ENCODE measurements at regions not wholly inside any gene's neighbourhood (a gene's known extent, or its start where the extent isn't known, plus 50 kb on each side); places are given as distances from the start of the nearest gene placed in this dataset.
"Not testable (repeated sequence)": the region's sequence is repeated elsewhere in the genome, so short reads cannot be mapped to it uniquely, and the experiment has no call there.

DNA sequence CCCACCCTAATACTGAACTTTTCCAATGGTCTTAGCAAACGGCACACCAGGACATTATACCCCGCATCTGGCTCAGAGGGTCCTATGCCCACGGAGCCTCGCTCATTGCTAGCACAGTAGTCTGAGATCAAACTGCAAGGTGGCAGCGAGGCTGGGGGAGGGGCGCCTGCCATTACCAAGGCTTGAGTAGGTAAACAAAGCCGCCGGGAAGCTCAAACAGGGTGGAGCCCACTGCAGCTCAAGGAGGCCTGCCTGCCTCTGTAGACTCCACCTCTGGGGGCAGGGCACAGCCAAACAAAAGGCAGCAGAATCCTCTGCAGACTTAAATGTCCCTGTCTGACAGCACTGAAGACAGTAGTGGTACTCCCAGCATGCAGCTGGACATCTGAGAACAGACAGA lies 108.1 kb downstream of the ANXA2R start:
- H3K36me3 Mint-ChIP-seq (ENCODE audit: insufficient read depth); DNase-seq; ATAC-seq (replicated peaks); H3K27me3 Mint-ChIP-seq; H3K9me3 Mint-ChIP-seq; H3K27ac Mint-ChIP-seq; H3K4me3 Mint-ChIP-seq; H3K4me1 Mint-ChIP-seq (ENCODE audit: low read depth in 2 of 2): not testable (repeated sequence)

DNA sequence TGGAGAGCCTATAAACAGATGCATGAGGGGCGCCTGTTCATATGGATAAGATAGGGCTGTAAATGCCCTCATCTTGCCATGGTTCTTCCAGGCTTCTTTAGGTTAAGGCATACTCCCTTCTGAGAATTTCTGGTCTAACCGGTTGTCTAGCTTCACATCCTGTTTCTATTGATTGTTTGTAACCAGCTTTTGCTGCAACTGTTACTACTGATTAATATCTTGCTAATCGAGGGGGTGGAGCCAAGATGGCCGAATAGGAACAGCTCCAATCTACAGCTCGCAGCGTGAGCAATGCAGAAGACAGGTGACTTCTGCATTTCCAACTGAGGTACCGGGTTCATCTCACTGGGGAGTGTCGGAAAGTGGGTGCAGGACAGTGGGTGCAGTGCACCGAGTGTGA lies 108.7 kb downstream of the ANXA2R start:
- H3K27ac Mint-ChIP-seq: peak overlapping the region in 1 of 2 donors; percentile 35
- H3K9me3 Mint-ChIP-seq; H3K4me1 Mint-ChIP-seq (ENCODE audit: low read depth in 2 of 2); H3K4me3 Mint-ChIP-seq; H3K36me3 Mint-ChIP-seq (ENCODE audit: insufficient read depth); H3K27me3 Mint-ChIP-seq; DNase-seq; ATAC-seq (replicated peaks): not testable (repeated sequence)

DNA sequence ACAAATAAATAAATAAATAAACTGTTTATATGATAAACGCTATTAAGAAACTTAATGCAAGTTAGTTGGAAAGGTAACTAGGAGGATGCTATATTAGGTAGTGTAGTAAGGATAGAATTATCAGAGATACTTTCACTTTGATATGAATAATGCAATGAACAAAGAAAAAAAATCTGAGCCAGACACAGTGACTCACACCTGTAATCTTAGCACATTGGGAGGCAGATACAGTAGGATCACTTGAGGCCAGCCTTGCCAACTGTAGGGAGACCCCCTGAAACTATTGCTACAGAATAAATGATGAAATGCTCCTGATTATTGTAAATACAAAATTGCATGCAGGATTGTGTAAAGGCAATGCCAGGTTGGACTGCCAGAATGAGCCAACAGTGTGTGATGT lies 109.2 kb downstream of the ANXA2R start:
- DNase-seq (no peak), ATAC-seq (replicated peaks) (no peak)
- Mint-ChIP-seq H3K4me1 (ENCODE audit: low read depth in 2 of 2) (peaks cover 0 to 7% of the 10 kb centered on the region in 2 donors), H3K36me3 (ENCODE audit: insufficient read depth) (peaks cover 5% of the 10 kb centered on the region), H3K27me3 (no peaks in the 10 kb centered on the region), H3K9me3 (peaks cover 0 to 1% of the 10 kb centered on the region in 2 donors), H3K27ac (no peak overlapping the region), H3K4me3 (no peak overlapping the region)

- Mint-ChIP-seq H3K4me1 (ENCODE audit: low read depth in 2 of 2) (peaks cover 0 to 7% of the 10 kb centered on the region in 2 donors), H3K4me3 (no peak overlapping the region), H3K27ac (no peak overlapping the region), H3K27me3 (no peaks in the 10 kb centered on the region), H3K9me3 (peaks cover 0 to 1% of the 10 kb centered on the region in 2 donors), H3K36me3 (ENCODE audit: insufficient read depth) (peaks cover 5% of the 10 kb centered on the region)
- ATAC-seq (replicated peaks): no peak
- DNase-seq: no peak
Observed at GRCh38 chr5:42929871-42930270, 110.2 kb downstream of the ANXA2R start.

DNA sequence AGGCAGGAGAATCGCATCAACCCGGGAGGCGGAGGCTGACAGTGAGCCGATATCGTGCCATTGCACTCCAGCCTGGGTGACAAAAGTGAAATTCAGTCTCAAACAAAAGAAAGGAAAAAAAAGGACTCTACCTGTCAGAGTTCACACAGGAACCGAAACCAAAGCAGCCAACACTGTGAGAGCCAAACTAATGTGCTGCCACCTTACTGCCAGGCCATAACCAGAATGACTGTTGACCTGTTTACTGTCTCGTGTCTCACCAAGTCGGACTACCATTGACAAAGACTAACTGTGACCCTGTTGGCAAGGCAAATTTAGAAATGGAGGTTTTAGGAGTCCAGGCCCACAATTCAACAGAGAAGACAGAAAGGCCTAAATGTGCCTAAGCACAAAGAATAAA lies 112.4 kb downstream of the ANXA2R start:
- Mint-ChIP-seq H3K36me3 (ENCODE audit: insufficient read depth) (no peaks in the 10 kb centered on the region), H3K4me3 (no peak overlapping the region), H3K4me1 (ENCODE audit: low read depth in 2 of 2) (peaks cover 0 to 3% of the 10 kb centered on the region in 2 donors), H3K27ac (no peak overlapping the region), H3K9me3 (peaks cover 0 to 1% of the 10 kb centered on the region in 2 donors), H3K27me3 (no peaks in the 10 kb centered on the region)
- DNase-seq (no peak), ATAC-seq (replicated peaks) (no peak)

DNA sequence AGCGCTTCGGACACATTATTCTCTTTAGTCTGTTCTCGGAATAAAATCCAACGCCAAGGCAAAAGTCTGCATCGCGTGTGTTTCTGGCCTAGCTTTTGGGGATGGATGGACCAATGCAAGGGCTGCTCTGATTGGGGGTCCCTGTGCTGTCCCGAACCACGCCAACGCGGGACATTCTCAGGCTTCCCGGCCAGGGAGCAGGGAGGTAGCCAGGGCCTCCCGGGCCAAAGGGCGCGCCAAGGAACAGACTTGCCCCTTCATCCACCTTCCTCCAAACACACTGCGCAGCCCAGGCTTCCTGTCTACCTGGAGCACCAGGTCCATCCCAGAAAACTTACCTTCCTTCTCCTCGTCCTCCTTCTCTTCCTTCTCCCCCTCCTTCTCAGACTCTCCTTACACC lies 113.0 kb upstream of the SELENOP start:
- Mint-ChIP-seq H3K4me3 (no peak overlapping the region), H3K27me3 (no peaks in the 10 kb centered on the region), H3K4me1 (ENCODE audit: low read depth in 2 of 2) (no peaks in the 10 kb centered on the region), H3K9me3 (no peaks in the 10 kb centered on the region), H3K36me3 (ENCODE audit: insufficient read depth) (no peaks in the 10 kb centered on the region), H3K27ac (no peak overlapping the region)
- no peak for DNase-seq
- no peak for ATAC-seq (replicated peaks)

GRCh38 chr5:42924226-42924625 lies 112.5 kb upstream of the SELENOP start:
- DNase-seq (no peak), ATAC-seq (replicated peaks) (no peak)
- H3K4me1 Mint-ChIP-seq (ENCODE audit: low read depth in 2 of 2): no peaks in the 10 kb centered on the region
- no peaks in the 10 kb centered on the region for H3K36me3 Mint-ChIP-seq (ENCODE audit: insufficient read depth)
- H3K27ac Mint-ChIP-seq: no peak overlapping the region
- no peaks in the 10 kb centered on the region for H3K9me3 Mint-ChIP-seq
- H3K4me3 Mint-ChIP-seq: no peak overlapping the region
- H3K27me3 Mint-ChIP-seq: no peaks in the 10 kb centered on the region

DNA sequence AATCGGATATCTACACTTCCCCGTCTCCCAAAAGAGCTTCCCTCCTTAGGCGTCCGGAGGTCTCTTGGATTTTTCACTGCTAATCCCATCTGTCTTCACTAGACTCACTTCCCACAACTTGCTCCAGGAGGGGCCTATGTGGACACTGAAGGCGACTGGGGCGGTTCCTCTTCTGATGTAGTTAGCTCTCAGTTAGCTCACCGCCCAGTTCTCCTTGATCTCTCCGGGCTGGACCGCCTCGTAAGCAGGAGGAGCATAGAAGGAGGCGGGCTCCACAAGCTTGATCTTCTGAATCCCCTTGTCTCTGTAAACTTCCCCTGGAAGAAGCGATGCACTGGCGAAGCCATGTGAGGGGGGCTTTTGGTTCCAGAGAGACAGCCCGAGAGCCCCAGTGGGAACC lies 112.0 kb upstream of the SELENOP start:
- Mint-ChIP-seq H3K27me3 (no peaks in the 10 kb centered on the region), H3K27ac (no peak overlapping the region), H3K4me3 (no peak overlapping the region), H3K4me1 (ENCODE audit: low read depth in 2 of 2) (no peaks in the 10 kb centered on the region), H3K9me3 (no peaks in the 10 kb centered on the region), H3K36me3 (ENCODE audit: insufficient read depth) (no peaks in the 10 kb centered on the region)
- no peak for DNase-seq
- ATAC-seq (replicated peaks): no peak

DNA sequence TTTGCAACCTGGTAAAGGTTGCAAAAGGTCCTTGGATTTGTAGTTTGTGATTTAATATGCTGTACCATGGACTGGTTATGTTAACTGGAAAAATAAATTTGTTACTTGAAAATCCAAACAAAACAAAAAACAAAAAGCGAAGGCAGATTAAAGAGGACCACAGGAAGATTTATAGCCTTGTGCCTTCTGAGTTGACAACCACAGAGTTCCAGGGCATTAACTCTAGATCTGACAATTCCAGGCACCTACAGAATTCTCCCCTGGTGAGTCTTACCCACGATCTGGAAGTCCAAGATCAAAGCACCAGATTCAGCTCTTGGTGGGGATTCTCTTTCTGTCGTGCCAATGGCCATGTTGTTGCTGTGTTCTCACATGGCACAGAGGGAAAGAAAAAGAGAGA lies 107.9 kb upstream of the SELENOP start:
- no peak for ATAC-seq (replicated peaks)
- H3K9me3 Mint-ChIP-seq: no peaks in the 10 kb centered on the region
- peaks cover 0 to 3% of the 10 kb centered on the region in 2 donors for H3K4me1 Mint-ChIP-seq (ENCODE audit: low read depth in 2 of 2)

DNA sequence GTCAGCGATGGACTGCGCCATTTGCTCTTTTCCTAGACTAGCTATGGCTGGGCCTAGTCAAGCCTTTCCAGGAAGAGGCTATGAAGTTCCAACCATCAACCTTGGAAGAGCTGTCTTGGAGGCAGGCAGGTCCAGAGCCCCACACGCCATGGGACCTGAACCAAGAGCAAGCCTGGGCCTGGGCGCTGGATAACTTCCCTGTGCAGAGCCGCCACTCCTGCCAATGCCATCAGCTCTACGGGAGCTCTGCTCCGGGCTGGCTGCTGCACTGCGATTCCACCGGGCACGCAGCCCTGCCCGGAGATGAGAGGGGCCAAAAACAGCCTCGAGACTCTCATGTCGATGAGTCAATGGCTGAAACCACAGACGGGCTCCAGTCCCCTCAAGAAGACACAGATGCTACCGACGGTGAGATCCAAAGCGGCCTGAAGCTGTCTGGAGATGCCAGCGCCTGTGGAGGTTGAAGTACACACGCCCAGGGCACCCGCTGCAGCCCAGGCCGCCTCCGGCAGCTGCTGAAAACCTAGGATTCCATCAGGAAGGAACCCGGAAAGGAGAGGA lies 103.7 kb upstream of the SELENOP start:
- no peak for DNase-seq
- Mint-ChIP-seq H3K27me3 (no peaks in the 10 kb centered on the region), H3K27ac (no peak overlapping the region), H3K9me3 (no peaks in the 10 kb centered on the region), H3K4me3 (no peak overlapping the region), H3K36me3 (ENCODE audit: insufficient read depth) (no peaks in the 10 kb centered on the region), H3K4me1 (ENCODE audit: low read depth in 2 of 2) (peaks cover 0 to 5% of the 10 kb centered on the region in 2 donors)
- ATAC-seq (replicated peaks): no peak

More for the DNA sequence above, 107.9 kb upstream of the SELENOP start:
- no peak for DNase-seq
- H3K27ac Mint-ChIP-seq: peak overlapping the region in 1 of 2 donors; percentile 49
- no peaks in the 10 kb centered on the region for H3K36me3 Mint-ChIP-seq (ENCODE audit: insufficient read depth)
- no peaks in the 10 kb centered on the region for H3K27me3 Mint-ChIP-seq
- no peak overlapping the region for H3K4me3 Mint-ChIP-seq

DNA sequence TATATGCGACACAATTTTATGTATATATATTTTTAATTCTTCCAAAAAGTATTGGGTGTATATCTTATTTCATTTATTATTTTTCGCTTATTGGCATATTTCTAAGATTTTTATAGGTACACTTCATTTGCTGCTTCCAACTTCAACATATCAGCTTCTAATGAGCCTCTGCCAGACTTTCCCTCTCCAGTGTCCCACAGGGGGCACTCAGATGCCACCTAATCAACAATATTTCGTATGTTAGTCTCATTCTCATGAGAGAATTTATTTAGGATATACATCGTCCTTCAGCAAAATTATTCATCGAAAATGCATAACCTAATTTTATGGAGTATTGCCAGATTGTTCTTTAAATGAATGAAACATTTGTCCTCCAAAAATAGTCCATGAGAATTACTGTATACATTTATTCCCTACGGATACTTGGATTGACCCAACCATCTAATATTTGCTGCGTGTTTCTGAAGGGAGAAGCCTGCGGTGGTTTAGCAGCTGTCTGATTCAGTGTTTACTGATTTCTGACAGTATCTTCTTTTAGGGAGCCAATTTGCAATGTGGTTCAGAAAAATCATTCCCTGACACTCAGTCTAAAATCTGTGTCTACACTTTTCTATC lies 100.6 kb upstream of the SELENOP start:
- peak; percentile 31 for ATAC-seq (replicated peaks)
- H3K4me1 Mint-ChIP-seq (ENCODE audit: low read depth in 2 of 2): peaks cover 11 to 16% of the 10 kb centered on the region in 2 donors
- no peaks in the 10 kb centered on the region for H3K9me3 Mint-ChIP-seq
- H3K27ac Mint-ChIP-seq: no peak overlapping the region
- H3K27me3 Mint-ChIP-seq: peaks cover under 1 to 2% of the 10 kb centered on the region in 2 donors
- DNase-seq: peak; percentile 42 to 61 (median 42)
- H3K36me3 Mint-ChIP-seq (ENCODE audit: insufficient read depth): peaks cover 12% of the 10 kb centered on the region
- no peak overlapping the region for H3K4me3 Mint-ChIP-seq

DNA sequence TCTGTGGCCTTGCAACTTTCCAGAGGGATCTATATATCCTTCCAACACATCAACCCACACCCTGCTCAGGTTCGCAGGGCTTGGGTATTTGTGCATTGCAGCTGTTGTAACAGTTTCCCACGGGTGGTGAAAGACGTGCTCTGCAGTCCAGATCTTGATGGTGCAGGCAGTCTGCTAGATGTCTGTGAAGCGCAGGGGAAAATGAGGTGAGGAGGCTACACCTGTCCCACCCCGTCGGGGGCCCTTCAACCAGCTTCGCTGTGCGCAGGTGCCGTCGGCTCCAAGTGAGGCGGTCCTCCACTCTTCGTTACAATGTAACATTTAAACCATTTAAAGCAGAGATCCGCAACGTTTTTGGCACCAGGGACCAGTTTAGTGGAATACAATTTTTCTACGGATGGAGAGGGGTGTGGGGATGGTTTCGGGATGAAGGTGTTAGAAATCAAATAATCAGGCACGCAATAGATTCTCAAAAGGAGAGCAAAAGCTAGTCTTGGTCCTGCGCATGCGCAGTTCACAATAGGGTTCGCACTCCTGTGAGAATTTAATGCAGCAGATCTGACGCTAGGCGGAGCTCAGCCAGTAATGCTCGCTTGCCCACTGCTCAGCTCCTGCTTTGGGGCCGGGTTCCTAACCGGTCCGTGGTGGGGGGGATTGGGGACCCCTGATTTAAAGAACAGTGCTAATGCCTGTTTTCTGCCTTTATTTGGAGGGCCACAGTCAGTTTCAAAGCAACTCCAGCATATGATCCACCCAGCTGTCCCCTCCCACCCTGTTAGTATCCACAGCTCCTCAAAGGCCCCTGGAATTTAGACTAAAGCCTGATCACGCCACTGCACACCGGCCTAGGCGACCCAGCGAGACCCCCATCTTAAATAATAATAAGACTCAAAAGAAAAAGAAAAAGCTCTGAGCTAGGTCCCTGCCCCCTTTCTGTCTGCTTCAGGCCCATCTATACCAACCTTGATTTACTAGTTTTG lies 97.1 kb upstream of the SELENOP start:
- DNase-seq (peak; percentile 81 to 84 (median 82)), ATAC-seq (replicated peaks) (peak; percentile 88)
- Mint-ChIP-seq H3K27ac (peak overlapping the region; percentile 95), H3K4me1 (ENCODE audit: low read depth in 2 of 2) (peaks cover 11 to 14% of the 10 kb centered on the region in 2 donors), H3K27me3 (peaks cover 15 to 27% of the 10 kb centered on the region in 2 donors), H3K4me3 (peak overlapping the region; percentile 95 to 96), H3K36me3 (ENCODE audit: insufficient read depth) (peaks cover 12% of the 10 kb centered on the region), H3K9me3 (no peaks in the 10 kb centered on the region)

- peaks cover 12% of the 10 kb centered on the region for H3K36me3 Mint-ChIP-seq (ENCODE audit: insufficient read depth)
- H3K27me3 Mint-ChIP-seq: peaks cover 15 to 27% of the 10 kb centered on the region in 2 donors
- H3K9me3 Mint-ChIP-seq: no peaks in the 10 kb centered on the region
- peak overlapping the region; percentile 95 for H3K27ac Mint-ChIP-seq
- ATAC-seq (replicated peaks) (no peak), DNase-seq (no peak)
- H3K4me1 Mint-ChIP-seq (ENCODE audit: low read depth in 2 of 2): peaks cover 11 to 14% of the 10 kb centered on the region in 2 donors
- H3K4me3 Mint-ChIP-seq: peak overlapping the region; percentile 95 to 96
Observed at GRCh38 chr5:42908086-42908485, 96.4 kb upstream of the SELENOP start.
